GM18499 (cell line): ENCODE measurements at regions not wholly inside any gene's neighbourhood (a gene's known extent, or its start where the extent isn't known, plus 50 kb on each side); places are given as distances from the start of the nearest gene placed in this dataset.

ENCODE experiments used
- ATAC-seq: cut with Tn5 transposase; IDR thresholded peaks from one replicate; pipeline ENCODE4 v1.9.1; 2021; ENCODE audit warnings: moderate number of reproducible peaks; ENCODE audit not compliant: insufficient read depth, unreplicated experiment

- no peak for ATAC-seq
Observed at GRCh38 chr3:40639006-40639405, 114.2 kb downstream of the ZNF621 start.

GRCh38 chr3:40642812-40643211, 118.1 kb downstream of the ZNF621 start:
- ATAC-seq, result no peak

DNA sequence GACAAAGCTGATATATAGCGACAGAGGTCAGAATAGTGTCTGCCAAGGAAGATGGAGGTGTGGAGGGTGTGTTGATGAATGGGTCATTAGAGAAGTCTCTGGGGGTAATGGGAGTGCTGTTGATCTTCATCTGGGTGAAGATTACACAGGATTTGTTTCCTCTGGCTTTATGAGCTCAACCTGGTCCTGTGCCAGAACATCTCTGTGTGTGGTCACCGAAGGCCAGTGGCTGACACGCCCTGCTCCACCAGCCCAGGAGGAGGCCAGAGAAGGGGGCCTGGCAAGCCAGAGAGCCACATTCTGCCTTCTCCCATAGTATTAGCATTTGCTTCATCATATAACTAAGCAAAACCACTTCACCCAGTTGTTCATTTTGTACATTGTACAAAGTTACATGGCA, 121.1 kb downstream of the ZNF621 start:
- ATAC-seq, result no peak

GRCh38 chr3:40649346-40649745, 124.6 kb downstream of the ZNF621 start:
- ATAC-seq, result no peak

- no peak for ATAC-seq
Observed at GRCh38 chr3:40652072-40652471, 127.3 kb downstream of the ZNF621 start.

- ATAC-seq, result no peak
Observed at GRCh38 chr3:40653001-40653400, 128.2 kb downstream of the ZNF621 start.

- ATAC-seq, result no peak
Observed at GRCh38 chr3:40653878-40654277, 129.1 kb downstream of the ZNF621 start.

- ATAC-seq, result no peak
Observed at GRCh38 chr3:40655551-40655950, 130.8 kb downstream of the ZNF621 start.

GRCh38 chr3:40657623-40658022, 132.9 kb downstream of the ZNF621 start:
- ATAC-seq, result no peak

DNA sequence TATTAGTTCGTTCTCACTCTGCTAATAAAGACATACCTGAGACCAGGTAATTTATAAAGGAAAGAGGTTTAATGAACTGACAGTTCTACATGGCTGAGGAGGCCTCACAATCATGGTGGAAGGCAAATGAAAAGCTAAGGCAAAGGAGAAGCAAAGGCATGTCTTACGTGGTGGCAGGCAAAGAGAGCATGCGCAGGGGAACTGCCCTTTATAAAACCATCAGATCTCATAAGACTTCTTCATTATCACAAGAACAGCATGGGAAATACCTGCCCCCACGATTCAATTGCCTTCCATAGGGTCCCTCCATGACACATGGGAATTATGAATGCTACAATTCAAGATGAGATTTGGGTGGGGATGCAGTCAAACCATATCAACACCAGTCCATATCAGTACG, 133.5 kb downstream of the ZNF621 start:
- no peak for ATAC-seq

DNA sequence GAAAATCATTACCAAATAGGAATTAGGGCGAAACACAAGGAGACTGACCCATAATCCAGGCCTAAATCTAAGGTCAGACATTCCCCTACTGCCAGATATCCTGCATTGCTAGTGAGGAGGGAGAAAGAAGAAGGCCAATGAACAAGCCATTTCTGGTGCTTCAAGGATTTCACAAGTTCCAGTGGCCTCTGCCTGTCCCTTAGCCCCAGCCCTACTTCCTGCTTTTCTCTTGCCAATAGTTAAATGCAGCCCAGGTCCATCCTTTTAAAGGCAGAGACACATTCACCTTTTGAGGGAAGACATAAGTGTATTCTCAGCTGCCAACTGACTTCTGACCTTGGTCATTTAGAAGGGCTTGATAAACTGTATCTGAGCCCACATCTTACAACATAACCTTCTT, 135.8 kb downstream of the ZNF621 start:
- ATAC-seq, result no peak

DNA sequence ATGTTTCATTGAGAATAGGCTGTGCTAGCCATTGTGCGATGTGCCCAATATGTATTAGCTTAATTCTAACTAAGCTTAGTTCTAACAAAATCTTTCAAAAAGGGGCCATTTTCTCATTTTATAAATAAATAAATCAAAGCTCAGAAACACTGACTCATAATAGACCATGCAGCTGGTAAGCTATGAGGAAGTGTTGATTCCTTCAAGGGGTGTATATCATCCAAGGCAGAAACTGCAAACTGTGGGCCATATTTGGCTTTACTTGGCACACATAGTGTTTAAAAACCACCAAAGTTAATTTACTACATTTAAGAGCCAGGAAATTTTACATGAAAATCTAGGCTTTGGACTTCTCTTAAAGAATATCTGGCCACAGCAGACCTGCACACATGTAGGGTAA, 136.5 kb downstream of the ZNF621 start:
- no peak for ATAC-seq

DNA sequence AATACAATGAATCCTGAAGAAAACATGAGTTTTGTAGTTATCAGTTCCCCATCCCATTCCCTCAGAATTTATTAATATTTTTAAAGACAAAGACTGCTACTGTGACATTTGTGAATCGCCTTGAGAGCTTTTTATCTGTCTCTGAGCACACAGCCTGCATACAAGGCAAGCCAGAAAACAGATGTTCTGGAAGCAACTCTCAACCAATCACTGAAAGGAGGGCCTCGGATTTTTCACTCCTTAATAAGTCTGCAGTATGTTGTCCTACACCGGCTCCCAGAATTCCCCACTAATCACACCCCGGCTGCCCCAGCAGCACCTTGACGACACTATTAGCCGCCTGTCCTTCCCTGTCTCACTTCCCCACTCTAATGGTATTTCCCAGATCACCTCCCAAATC, 138.5 kb downstream of the ZNF621 start:
- no peak for ATAC-seq

- ATAC-seq, result no peak
Observed at GRCh38 chr3:40669176-40669575, 144.4 kb downstream of the ZNF621 start.

DNA sequence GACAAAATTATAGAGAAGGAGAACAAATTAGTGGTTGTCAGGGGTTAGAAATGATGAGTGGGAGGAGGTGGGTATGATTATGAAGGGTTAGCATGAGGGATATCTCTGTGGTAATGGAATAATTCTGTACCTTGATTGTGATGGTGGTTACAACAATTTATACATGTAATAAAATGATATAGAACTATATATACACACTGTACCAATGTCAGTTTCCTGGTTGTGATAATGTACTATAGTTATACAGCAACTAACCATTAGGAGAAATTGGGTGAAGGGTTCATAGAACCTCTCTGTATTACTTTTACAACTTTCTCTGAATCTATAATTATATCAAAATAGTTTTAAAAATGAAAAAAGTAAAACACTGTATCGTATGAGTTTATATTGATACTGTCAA, 148.1 kb downstream of the ZNF621 start:
- ATAC-seq, result no peak

DNA sequence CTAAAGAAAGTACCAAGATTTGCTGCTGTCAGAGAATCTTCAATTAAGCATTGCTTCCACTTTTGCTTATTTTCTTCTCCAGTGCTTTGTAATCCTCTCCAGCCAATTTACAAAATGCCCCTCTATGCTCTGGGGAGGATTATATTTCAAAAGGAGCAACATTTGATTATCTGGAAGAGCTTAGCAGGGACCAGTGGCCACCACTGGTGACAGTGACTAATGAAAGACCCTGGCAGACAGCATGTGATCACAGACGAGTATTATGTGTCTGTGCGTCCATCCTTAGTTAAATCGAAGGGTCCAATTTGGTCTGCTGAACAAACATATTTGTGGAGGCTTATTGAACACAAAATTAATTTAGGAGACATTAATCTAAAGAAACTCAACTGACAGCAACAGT, 152.6 kb downstream of the ZNF621 start:
- no peak for ATAC-seq

DNA sequence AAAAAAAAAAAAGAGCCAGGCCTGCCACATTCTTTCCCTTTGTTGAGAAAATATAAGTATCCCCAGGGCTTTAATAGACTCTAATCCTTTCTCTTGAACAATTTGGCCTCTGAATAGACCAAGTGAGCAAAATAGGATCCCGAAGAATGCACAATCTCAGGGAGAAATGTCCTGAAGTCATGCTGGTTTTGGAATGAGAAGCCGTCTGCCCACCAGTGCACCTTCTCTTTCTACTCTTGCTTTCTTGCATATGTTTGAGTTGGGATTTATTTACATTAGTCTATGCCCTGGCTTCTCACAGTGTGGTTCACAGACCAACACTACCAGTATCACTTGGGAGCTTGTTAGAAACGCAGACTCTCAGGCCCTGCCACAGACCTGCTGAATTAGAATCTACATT, 153.0 kb downstream of the ZNF621 start:
- no peak for ATAC-seq

- no peak for ATAC-seq
Observed at GRCh38 chr3:40679290-40679689, 154.5 kb downstream of the ZNF621 start.

GRCh38 chr3:40680685-40681657, 156.2 kb downstream of the ZNF621 start:
- ATAC-seq, result no peak

GRCh38 chr3:40681658-40682055, 156.9 kb downstream of the ZNF621 start:
- no peak for ATAC-seq

GRCh38 chr3:40689837-40690236, 165.1 kb downstream of the ZNF621 start:
- no peak for ATAC-seq

DNA sequence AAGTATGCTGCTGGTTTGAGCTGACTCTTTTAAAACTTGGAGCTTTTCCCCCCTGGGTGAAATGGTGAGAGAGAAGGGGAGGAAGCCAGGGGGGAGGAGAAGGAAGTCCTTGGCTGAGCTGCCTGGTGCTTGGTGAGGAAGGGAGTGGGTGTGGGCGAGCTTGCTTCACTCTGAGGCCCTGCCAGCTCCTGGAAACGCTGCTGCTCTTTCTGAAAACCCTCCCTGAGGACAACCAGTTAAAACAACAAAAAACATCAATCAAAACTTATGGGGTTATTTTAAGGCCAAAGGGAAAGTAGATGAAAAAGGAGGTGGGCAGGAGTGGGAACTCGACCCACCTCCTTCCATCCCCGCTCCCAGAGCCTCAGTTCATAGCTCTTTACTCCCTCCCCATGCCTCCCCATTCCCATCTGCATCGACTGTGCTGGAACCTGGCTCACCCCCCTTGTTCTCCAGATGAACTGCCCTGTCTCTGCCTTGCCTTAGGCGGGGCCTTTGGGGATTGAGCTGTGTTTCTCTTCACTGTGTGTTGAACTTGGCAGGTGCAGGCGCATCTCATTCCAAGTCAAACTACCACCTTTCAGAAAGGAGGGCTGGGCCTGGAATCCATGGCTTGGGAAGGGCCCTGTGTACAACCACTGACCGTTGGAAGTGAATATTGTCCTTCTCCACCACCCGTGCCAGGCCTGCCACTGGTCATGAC, 166.1 kb downstream of the ZNF621 start:
- no peak for ATAC-seq
